ENCODE measurements at regions not wholly inside any gene's neighbourhood (a gene's known extent, or its start where the extent isn't known, plus 50 kb on each side); places are given as distances from the start of the nearest gene placed in this dataset.

DNA sequence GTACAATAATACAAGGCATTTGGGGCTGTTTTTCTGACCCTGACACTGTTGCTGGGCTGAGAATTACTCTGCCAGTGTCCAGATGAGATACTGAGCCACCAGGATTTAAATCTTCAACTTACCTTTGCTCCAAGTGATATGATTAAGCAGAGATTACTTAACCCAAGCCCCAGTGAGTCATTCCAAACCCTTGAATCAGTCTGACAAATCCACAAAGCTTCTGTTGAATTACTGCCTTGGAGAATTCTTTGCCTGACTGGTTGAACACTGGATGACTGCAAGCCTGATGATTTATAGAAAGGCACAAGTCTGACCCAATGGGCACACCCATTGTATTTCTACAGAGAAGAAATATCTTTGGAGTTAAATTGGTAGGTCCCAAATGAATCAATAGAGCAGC is 88.2 kb upstream of the TSC22D2 start:
- POLR2A ChIA-PET (ENCODE audit: unreplicated experiment), result no interaction called here

More for the DNA sequence above, 88.2 kb upstream of the TSC22D2 start:
- H4K8ac ChIP-seq (ENCODE audit: low read depth in 2 of 2, low read length in 2 of 2), result no peak overlapping the region
- no TSS peak for BruUV-seq (replicated peaks)
- CTCF ChIA-PET, result no interaction called here
- DNase-seq, result peak; percentile 96
- H3K27me3 ChIP-seq (ENCODE audit: control insufficient read depth, insufficient read depth, low read length), result no peaks in the 10 kb centered on the region
- H3K79me1 ChIP-seq (ENCODE audit: low read depth in 1 of 2, low read length in 2 of 2), result no peaks in the 10 kb centered on the region
- no peaks in the 10 kb centered on the region for H4K20me1 ChIP-seq (ENCODE audit: insufficient read depth, low read length)
- H3K27ac ChIP-seq (ENCODE audit: insufficient read depth, low read length), result no peak overlapping the region
- no peak overlapping the region for H2AK5ac ChIP-seq (ENCODE audit: low read depth, low read length)
- no peak overlapping the region for H4K91ac ChIP-seq (ENCODE audit: insufficient read depth, low read depth, low read length)
- H2BK120ac ChIP-seq (ENCODE audit: low read depth, low read length), result no peak overlapping the region
- no peak overlapping the region for H2AK9ac ChIP-seq (replicated peaks; ENCODE audit: low read depth, low read length, poor library complexity)
- H3K9ac ChIP-seq (ENCODE audit: low read depth, low read length), result no peak overlapping the region
- H2BK15ac ChIP-seq (ENCODE audit: low read depth, low read length), result no peak overlapping the region
- no peak overlapping the region for H3K23ac ChIP-seq (ENCODE audit: low read depth, low read length)
- in situ Hi-C loops (cut with MboI; ENCODE audit: low sequenced_read_pairs), result no loop called here
- no peaks in the 10 kb centered on the region for H3K9me3 ChIP-seq (ENCODE audit: control insufficient read depth, insufficient read depth, low read length)
- H3K14ac ChIP-seq (replicated peaks; ENCODE audit: low read depth, low read length), result no peak overlapping the region
- H4K5ac ChIP-seq (ENCODE audit: low read depth, low read length), result no peak overlapping the region
- H3K9me1 ChIP-seq (ENCODE audit: insufficient read depth, low read length), result peaks cover 1% of the 10 kb centered on the region; the same call in 1 of the 2 replicates
- H2AFZ ChIP-seq (replicated peaks; ENCODE audit: low read length, poor library complexity), result no peak overlapping the region
- H2BK5ac ChIP-seq (ENCODE audit: low read depth, low read length, poor library complexity, severe bottlenecking), result peak overlapping the region; percentile 30
- TF ChIP-seq NFE2L2 (IDR thresholded peaks at IDR 0.05; ENCODE audit: low read depth, low read length), result no peak
- no peak for TF ChIP-seq RAD21 (IDR thresholded peaks at IDR 0.05; ENCODE audit: low read length)
- 0 out of 2 replicates have a peak, but pooled peaks have one; percentile 44 for TF ChIP-seq BHLHE40 (IDR thresholded peaks at IDR 0.05; ENCODE audit: low read depth, low read length)
- TF ChIP-seq CEBPB (IDR thresholded peaks at IDR 0.05; ENCODE audit: low read depth, low read length), result peak; percentile 88
- no peak for TF ChIP-seq CHD1 (IDR thresholded peaks at IDR 0.05; ENCODE audit: low read depth, low read length)
- TF ChIP-seq FOS (IDR thresholded peaks at IDR 0.05; ENCODE audit: low read depth, low read length), result peak; percentile 86
- ATAC-seq (ENCODE audit: low read depth), result peak; percentile 94
- intact Hi-C loops (cut with micrococcal nuclease), result no loop called here
- H3K18ac ChIP-seq (ENCODE audit: low read depth, low read length), result no peak overlapping the region
- peak overlapping the region; percentile 75; the same call in 1 of the 2 replicates for H3K4me2 ChIP-seq (ENCODE audit: low read depth, low read length)
- dilution Hi-C loops (cut with HindIII; ENCODE audit: low sequenced_read_pairs, unreplicated experiment), result no loop called here
- H3K4me1 ChIP-seq (ENCODE audit: control insufficient read depth, insufficient read depth, low read length), result peaks cover 7% of the 10 kb centered on the region
- H3K4ac ChIP-seq (ENCODE audit: low read depth, low read length), result no peak overlapping the region
- H3K56ac ChIP-seq (ENCODE audit: extremely low read depth, insufficient read depth, low read length), result no peak overlapping the region
- H3K4me3 ChIP-seq (ENCODE audit: insufficient read depth, low read depth, low read length), result no peak overlapping the region
- H2BK20ac ChIP-seq (ENCODE audit: low read depth, low read length), result no peak overlapping the region
- H3K36me3 ChIP-seq (ENCODE audit: control insufficient read depth, insufficient read depth, low read length), result no peaks in the 10 kb centered on the region

Measured in IMR-90 (cell line).